ENCODE measurements at regions not wholly inside any gene's neighbourhood (a gene's known extent, or its start where the extent isn't known, plus 50 kb on each side); places are given as distances from the start of the nearest gene placed in this dataset.
"Not testable (repeated sequence)": the region's sequence is repeated elsewhere in the genome, so short reads cannot be mapped to it uniquely, and the experiment has no call there.

- no peak for DNase-seq
Measured at GRCh38 chr21:28333578-28334075, 659.0 kb downstream of the LTN1 start.

GRCh38 chr21:28332796-28333195 is 659.9 kb downstream of the LTN1 start:
- DNase-seq = no peak

- no peak for DNase-seq
Measured at GRCh38 chr21:28325618-28326017, 667.1 kb downstream of the LTN1 start.

GRCh38 chr21:28324690-28325089 is 668.0 kb downstream of the LTN1 start:
- DNase-seq = no peak

- DNase-seq = no peak
Measured at GRCh38 chr21:28317177-28317950, 675.3 kb downstream of the LTN1 start.

- DNase-seq = no peak
Measured at GRCh38 chr21:28311411-28312190, 681.1 kb downstream of the LTN1 start.

GRCh38 chr21:28310711-28311110 is 682.0 kb downstream of the LTN1 start:
- no peak for DNase-seq

- no peak for DNase-seq
Measured at GRCh38 chr21:28310171-28310685, 682.4 kb downstream of the LTN1 start.

GRCh38 chr21:28309596-28309995 is 683.1 kb downstream of the LTN1 start:
- no peak for DNase-seq

GRCh38 chr21:28308516-28308915 is 684.2 kb downstream of the LTN1 start:
- no peak for DNase-seq

- no peak for DNase-seq
Measured at GRCh38 chr21:28299946-28300345, 692.7 kb downstream of the LTN1 start.

- DNase-seq = no peak
Measured at GRCh38 chr21:28298251-28298672, 694.4 kb downstream of the LTN1 start.

- DNase-seq = no peak
Measured at GRCh38 chr21:28294051-28294450, 698.6 kb downstream of the LTN1 start.

GRCh38 chr21:28283641-28284490 is 708.8 kb downstream of the LTN1 start:
- no peak for DNase-seq

GRCh38 chr21:28282833-28283232 is 709.8 kb downstream of the LTN1 start:
- DNase-seq = no peak

- not testable (repeated sequence) for DNase-seq
Measured at GRCh38 chr21:28281357-28281756, 711.3 kb downstream of the LTN1 start.

GRCh38 chr21:28280611-28281010 is 712.1 kb downstream of the LTN1 start:
- DNase-seq = no peak

GRCh38 chr21:28277324-28277723 is 715.4 kb downstream of the LTN1 start:
- no peak for DNase-seq

- DNase-seq = no peak
Measured at GRCh38 chr21:28272272-28272992, 720.2 kb downstream of the LTN1 start.

- no peak for DNase-seq
Measured at GRCh38 chr21:28269173-28269572, 723.5 kb downstream of the LTN1 start.

- DNase-seq = no peak
Measured at GRCh38 chr21:28268685-28269084, 724.0 kb downstream of the LTN1 start.

- no peak for DNase-seq
Measured at GRCh38 chr21:28267449-28267848, 725.2 kb downstream of the LTN1 start.

All from GF-D8 (cell line).